Endodermal cell (in vitro differentiated cells): ENCODE measurements at regions not wholly inside any gene's neighbourhood (a gene's known extent, or its start where the extent isn't known, plus 50 kb on each side); places are given as distances from the start of the nearest gene placed in this dataset.

Experiments
- DNase-seq: peaks from one replicate; pipeline ENCODE4 v3.0.0-alpha.2; 2017
- H3K27ac ChIP-seq: 2 replicates; pipeline ENCODE4 v1.5.1; 2013; ENCODE audit warnings: mild to moderate bottlenecking, low read depth, low read length, moderate library complexity
- H3K27me3 ChIP-seq: 2 replicates; pipeline ENCODE4 v1.6.1; 2013; ENCODE audit warnings: mild to moderate bottlenecking, low read length, moderate library complexity; ENCODE audit not compliant: insufficient read depth, control insufficient read depth, poor library complexity, severe bottlenecking
- H3K36me3 ChIP-seq: 2 replicates; pipeline ENCODE4 v1.7.0; 2013; ENCODE audit warnings: mild to moderate bottlenecking, low read length, moderate library complexity; ENCODE audit not compliant: control insufficient read depth, insufficient read depth
- H3K4me1 ChIP-seq: one replicate; pipeline ENCODE4 v1.7.0; 2013; ENCODE audit warnings: low read length; ENCODE audit not compliant: control insufficient read depth, insufficient read depth
- H3K4me3 ChIP-seq: 2 replicates; pipeline ENCODE4 v1.5.1; 2013; ENCODE audit warnings: mild to moderate bottlenecking, low read length, moderate library complexity
- H3K9ac ChIP-seq: 2 replicates; pipeline ENCODE4 v1.6.1; 2013; ENCODE audit warnings: mild to moderate bottlenecking, low read length, moderate library complexity; ENCODE audit not compliant: poor library complexity, severe bottlenecking; ENCODE audit errors: extremely low read depth
- H3K9me3 ChIP-seq: 2 replicates; pipeline ENCODE4 v1.6.1; 2013; ENCODE audit warnings: mild to moderate bottlenecking, low read length, moderate library complexity; ENCODE audit not compliant: control insufficient read depth
- H3K27ac Mint-ChIP-seq: 2 replicates; pipeline ENCODE4 v1.8.0; 2020; ENCODE audit warnings: mixed read lengths
- H3K27me3 Mint-ChIP-seq: 2 replicates; pipeline ENCODE4 v1.8.0; 2021; ENCODE audit warnings: mild to moderate bottlenecking, mixed read lengths; ENCODE audit not compliant: insufficient read depth
- H3K36me3 Mint-ChIP-seq: 2 replicates; pipeline ENCODE4 v1.8.0; 2020; ENCODE audit warnings: low read depth, mixed read lengths
- H3K4me1 Mint-ChIP-seq: 2 replicates; pipeline ENCODE4 v1.8.0; 2020; ENCODE audit warnings: mixed read lengths
- H3K4me3 Mint-ChIP-seq: 2 replicates; pipeline ENCODE4 v1.8.0; 2020; ENCODE audit warnings: mild to moderate bottlenecking, moderate library complexity, mixed read lengths
- H3K9me3 Mint-ChIP-seq: 2 replicates; pipeline ENCODE4 v1.8.0; 2020; ENCODE audit warnings: mild to moderate bottlenecking, mixed read lengths
- CTCF ChIP-seq: fragments of 200-600 bp; sonication (generic); conservative IDR thresholded peaks from 2 replicates; pipeline ENCODE4 v1.5.0; 2021; ENCODE audit warnings: antibody characterized with exemption, mild to moderate bottlenecking
- WGBS, 2 experiments: methylation state at CpG; one replicate each; pipeline versions ENCODE4 v1.1.5 to v1.1.7; 2013; ENCODE audit warnings: missing lambda C conversion rate in 2 of 2, mixed read lengths in 1 of 2; ENCODE audit not compliant: insufficient coverage in 1 of 2, insufficient read length in 1 of 2; 5-methylcytosine and 5-hydroxymethylcytosine counted together

DNA sequence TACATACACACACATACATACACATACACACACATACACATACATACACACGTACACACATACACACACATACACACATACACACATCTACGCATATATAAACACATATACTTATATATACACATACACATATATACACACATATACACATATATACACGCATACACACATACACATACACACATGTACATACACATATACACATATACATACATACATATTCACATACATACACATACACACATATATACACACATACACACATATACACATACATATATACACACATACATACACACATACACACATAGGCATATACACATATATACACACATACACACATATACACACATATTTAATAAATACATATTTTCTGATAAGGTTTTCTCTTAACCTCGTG, 324.0 kb downstream of the RPS6KC1 start:
- peaks cover 25% of the 10 kb centered on the region for H3K4me1 Mint-ChIP-seq
- Histone ChIP-seq H3K9ac (no peak overlapping the region), H3K4me1 (peaks cover 10% of the 10 kb centered on the region), H3K4me3 (no peak overlapping the region), H3K27me3 (no peaks in the 10 kb centered on the region), H3K9me3 (peaks cover 13% of the 10 kb centered on the region), H3K27ac (no peak overlapping the region), H3K36me3 (no peaks in the 10 kb centered on the region)
- no peak for DNase-seq
- TF ChIP-seq CTCF, result no peak
- no peaks in the 10 kb centered on the region for H3K27me3 Mint-ChIP-seq
- peaks cover 3% of the 10 kb centered on the region for H3K9me3 Mint-ChIP-seq
- 71 to 81% methylated on average over 3 to 4 of the region's 4 CpGs for WGBS, 2 experiments
- no peak overlapping the region for H3K4me3 Mint-ChIP-seq
- H3K36me3 Mint-ChIP-seq, result peaks cover 2% of the 10 kb centered on the region
- H3K27ac Mint-ChIP-seq, result no peak overlapping the region

DNA sequence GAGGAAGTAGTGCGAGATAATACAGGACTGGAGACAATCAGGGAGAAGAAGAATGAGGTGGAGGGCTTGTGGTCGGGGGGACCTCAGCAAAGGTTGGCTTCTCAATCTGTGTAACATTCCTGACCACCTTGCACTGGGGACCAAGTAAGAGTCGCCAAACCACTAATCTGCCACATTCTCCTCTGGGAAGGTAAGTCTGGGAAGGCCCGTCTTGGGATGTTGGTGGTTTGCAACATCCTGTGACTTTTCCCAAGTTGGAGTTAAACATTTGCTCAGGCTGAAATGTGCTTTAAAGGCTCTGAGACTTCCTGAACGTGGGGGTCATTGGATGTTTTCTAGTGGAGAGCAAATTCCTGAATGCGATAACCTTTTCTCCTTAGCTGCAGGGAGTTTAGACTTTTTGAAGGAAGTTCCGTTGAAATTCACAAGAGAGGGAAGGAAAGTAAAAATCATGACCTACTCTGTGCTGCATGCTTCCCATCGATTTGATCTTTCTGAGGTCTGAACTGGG, 325.9 kb downstream of the RPS6KC1 start:
- Mint-ChIP-seq H3K27me3 (no peaks in the 10 kb centered on the region), H3K4me3 (no peak overlapping the region), H3K9me3 (peaks cover 3% of the 10 kb centered on the region), H3K4me1 (peaks cover 20% of the 10 kb centered on the region), H3K27ac (no peak overlapping the region), H3K36me3 (peaks cover 2% of the 10 kb centered on the region)
- WGBS, 2 experiments, result 76 to 81% methylated on average over 5 to 8 of the region's 8 CpGs
- no peaks in the 10 kb centered on the region for H3K36me3 ChIP-seq
- H3K27ac ChIP-seq, result no peak overlapping the region
- no peak for DNase-seq
- H3K4me1 ChIP-seq, result peaks cover 7% of the 10 kb centered on the region
- H3K4me3 ChIP-seq, result no peak overlapping the region
- H3K9ac ChIP-seq, result no peak overlapping the region
- no peak for TF ChIP-seq CTCF
- peaks cover 13% of the 10 kb centered on the region for H3K9me3 ChIP-seq
- H3K27me3 ChIP-seq, result no peaks in the 10 kb centered on the region

DNA sequence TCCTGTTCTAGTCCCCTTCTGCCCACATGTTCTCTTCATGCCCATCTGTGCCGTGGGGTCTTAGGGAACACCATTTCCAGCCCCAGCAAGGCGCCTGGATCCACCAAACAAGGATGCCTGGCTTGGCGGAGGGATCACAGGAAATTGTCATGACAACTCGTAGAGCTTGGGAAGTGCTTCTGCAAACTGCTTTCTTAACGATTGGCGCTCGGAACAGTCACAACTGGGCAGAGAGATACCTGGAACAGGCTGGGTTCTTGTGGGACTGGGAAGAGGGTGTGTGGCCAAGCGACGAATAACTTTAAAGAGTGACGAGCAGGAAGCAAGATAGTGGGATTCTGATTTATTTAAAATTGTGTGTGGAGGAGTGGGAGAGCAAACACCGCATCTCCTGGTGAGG, 329.8 kb downstream of the RPS6KC1 start:
- Histone ChIP-seq H3K27ac (no peak overlapping the region), H3K4me3 (no peak overlapping the region), H3K4me1 (peaks cover 5% of the 10 kb centered on the region), H3K9me3 (peaks cover 17% of the 10 kb centered on the region), H3K27me3 (no peaks in the 10 kb centered on the region), H3K9ac (no peak overlapping the region), H3K36me3 (no peaks in the 10 kb centered on the region)
- Mint-ChIP-seq H3K27ac (no peak overlapping the region), H3K4me3 (no peak overlapping the region), H3K9me3 (peaks cover 11% of the 10 kb centered on the region), H3K27me3 (peaks cover 4% of the 10 kb centered on the region), H3K36me3 (peaks cover 2% of the 10 kb centered on the region), H3K4me1 (peaks cover 11% of the 10 kb centered on the region)
- TF ChIP-seq CTCF, result no peak
- peak; percentile 39 for DNase-seq
- 92 to 93% methylated on average over 9 to 11 of the region's 11 CpGs for WGBS, 2 experiments
